OCI-LY3 (cell line): ENCODE measurements at regions not wholly inside any gene's neighbourhood (a gene's known extent, or its start where the extent isn't known, plus 50 kb on each side); places are given as distances from the start of the nearest gene placed in this dataset.

ENCODE experiments used
- CTCF ChIP-seq: fragments of 200-600, 300-600 bp; sonication (generic); IDR thresholded peaks from 2 replicates; pipeline ENCODE4 v1.5.1; 2014; ENCODE audit warnings: antibody characterized with exemption, low read length, low read depth
- EZH2phosphoT487 ChIP-seq: fragments of 200-600 bp; shearing (Covaris generic); IDR thresholded peaks from 2 replicates; pipeline ENCODE4 v1.6.1; 2018; ENCODE audit warnings: antibody characterized with exemption, mixed run types, low read depth

GRCh38 chr15:37771465-37771864, 163.0 kb upstream of the TMCO5A start:
- TF ChIP-seq CTCF (no peak), EZH2phosphoT487 (no peak)
